ENCODE measurements at regions not wholly inside any gene's neighbourhood (a gene's known extent, or its start where the extent isn't known, plus 50 kb on each side); places are given as distances from the start of the nearest gene placed in this dataset.

- no peak for FAIRE-seq
- Histone ChIP-seq H3K9me3 (replicated peaks; ENCODE audit: control insufficient read depth, insufficient read depth, low read length) (no peaks in the 10 kb centered on the region), H3K4me1 (ENCODE audit: control insufficient read depth, insufficient read depth, low read length) (no peaks in the 10 kb centered on the region), H3K4me2 (ENCODE audit: control insufficient read depth, insufficient read depth) (no peak overlapping the region), H3K9ac (ENCODE audit: control insufficient read depth, insufficient read depth, low read length) (no peak overlapping the region), H3K36me3 (ENCODE audit: control insufficient read depth in 2 of 2, insufficient read depth in 2 of 2, low read length in 1 of 2) (no peaks in the 10 kb centered on the region), H4K20me1 (ENCODE audit: control insufficient read depth, insufficient read depth) (no peaks in the 10 kb centered on the region), H3K4me3 (no peak overlapping the region), H3K27ac (ENCODE audit: control insufficient read depth, insufficient read depth) (no peak overlapping the region), H2AFZ (ENCODE audit: control insufficient read depth, low read depth, low read length) (no peak overlapping the region), H3K27me3 (replicated peaks in 1 of 2; ENCODE audit: control insufficient read depth in 2 of 2, insufficient read depth in 2 of 2, low read length in 1 of 2) (no peaks in the 10 kb centered on the region; a peak in 2 of 4 replicates), H3K79me2 (ENCODE audit: control insufficient read depth, insufficient read depth, low read length) (no peaks in the 10 kb centered on the region)
- POLR2A ChIA-PET = no interaction called here
- intact Hi-C loops (cut with micrococcal nuclease; ENCODE audit: unreplicated experiment) (no loop called here), in situ Hi-C loops (cut with MboI) (no loop called here)
- CTCF ChIA-PET = no interaction called here
- no TSS peak for BruUV-seq (replicated peaks)
- no peak for ATAC-seq
- WGBS (ENCODE audit: insufficient coverage, insufficient replicate concordance, low lambda C conversion rate, missing lambda C conversion rate) = 56% methylated on average over 5 of the region's 5 CpGs
- RAD21 ChIA-PET (ENCODE audit: unreplicated experiment) = no interaction called here
- SMC1A ChIA-PET (ENCODE audit: uncharacterized antibody, unreplicated experiment) = interaction anchor here (0.6 kb wide), 1 partner anchor 99 kb away, joined by 3 read pairs; no protein-coding TSS in a partner anchor
- DNase-seq (ENCODE audit: low read depth, low spot score) = no peak
- TF ChIP-seq SREBF2 (IDR thresholded peaks at IDR 0.05; ENCODE audit: low read length) (no peak), HCFC1 (IDR thresholded peaks at IDR 0.05; ENCODE audit: low read length) (no peak), IKZF1 (conservative IDR thresholded peaks at IDR 0.05) (no peak), JUNB (IDR thresholded peaks at IDR 0.05) (no peak), ZNF217 (IDR thresholded peaks at IDR 0.05) (no peak), REST (IDR thresholded peaks at IDR 0.05; ENCODE audit: low read depth, low read length) (no peak), STAT3 (IDR thresholded peaks at IDR 0.05; ENCODE audit: low read depth, low read length) (no peak)
- TF ChIP-seq, protein P1, sequence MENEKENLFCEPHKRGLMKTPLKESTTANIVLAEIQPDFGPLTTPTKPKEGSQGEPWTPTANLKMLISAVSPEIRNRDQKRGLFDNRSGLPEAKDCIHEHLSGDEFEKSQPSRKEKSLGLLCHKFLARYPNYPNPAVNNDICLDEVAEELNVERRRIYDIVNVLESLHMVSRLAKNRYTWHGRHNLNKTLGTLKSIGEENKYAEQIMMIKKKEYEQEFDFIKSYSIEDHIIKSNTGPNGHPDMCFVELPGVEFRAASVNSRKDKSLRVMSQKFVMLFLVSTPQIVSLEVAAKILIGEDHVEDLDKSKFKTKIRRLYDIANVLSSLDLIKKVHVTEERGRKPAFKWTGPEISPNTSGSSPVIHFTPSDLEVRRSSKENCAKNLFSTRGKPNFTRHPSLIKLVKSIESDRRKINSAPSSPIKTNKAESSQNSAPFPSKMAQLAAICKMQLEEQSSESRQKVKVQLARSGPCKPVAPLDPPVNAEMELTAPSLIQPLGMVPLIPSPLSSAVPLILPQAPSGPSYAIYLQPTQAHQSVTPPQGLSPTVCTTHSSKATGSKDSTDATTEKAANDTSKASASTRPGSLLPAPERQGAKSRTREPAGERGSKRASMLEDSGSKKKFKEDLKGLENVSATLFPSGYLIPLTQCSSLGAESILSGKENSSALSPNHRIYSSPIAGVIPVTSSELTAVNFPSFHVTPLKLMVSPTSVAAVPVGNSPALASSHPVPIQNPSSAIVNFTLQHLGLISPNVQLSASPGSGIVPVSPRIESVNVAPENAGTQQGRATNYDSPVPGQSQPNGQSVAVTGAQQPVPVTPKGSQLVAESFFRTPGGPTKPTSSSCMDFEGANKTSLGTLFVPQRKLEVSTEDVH (IDR thresholded peaks at IDR 0.05; ENCODE audit: low read depth, partially characterized antibody) = no peak
- TF ChIP-seq, protein P2, sequence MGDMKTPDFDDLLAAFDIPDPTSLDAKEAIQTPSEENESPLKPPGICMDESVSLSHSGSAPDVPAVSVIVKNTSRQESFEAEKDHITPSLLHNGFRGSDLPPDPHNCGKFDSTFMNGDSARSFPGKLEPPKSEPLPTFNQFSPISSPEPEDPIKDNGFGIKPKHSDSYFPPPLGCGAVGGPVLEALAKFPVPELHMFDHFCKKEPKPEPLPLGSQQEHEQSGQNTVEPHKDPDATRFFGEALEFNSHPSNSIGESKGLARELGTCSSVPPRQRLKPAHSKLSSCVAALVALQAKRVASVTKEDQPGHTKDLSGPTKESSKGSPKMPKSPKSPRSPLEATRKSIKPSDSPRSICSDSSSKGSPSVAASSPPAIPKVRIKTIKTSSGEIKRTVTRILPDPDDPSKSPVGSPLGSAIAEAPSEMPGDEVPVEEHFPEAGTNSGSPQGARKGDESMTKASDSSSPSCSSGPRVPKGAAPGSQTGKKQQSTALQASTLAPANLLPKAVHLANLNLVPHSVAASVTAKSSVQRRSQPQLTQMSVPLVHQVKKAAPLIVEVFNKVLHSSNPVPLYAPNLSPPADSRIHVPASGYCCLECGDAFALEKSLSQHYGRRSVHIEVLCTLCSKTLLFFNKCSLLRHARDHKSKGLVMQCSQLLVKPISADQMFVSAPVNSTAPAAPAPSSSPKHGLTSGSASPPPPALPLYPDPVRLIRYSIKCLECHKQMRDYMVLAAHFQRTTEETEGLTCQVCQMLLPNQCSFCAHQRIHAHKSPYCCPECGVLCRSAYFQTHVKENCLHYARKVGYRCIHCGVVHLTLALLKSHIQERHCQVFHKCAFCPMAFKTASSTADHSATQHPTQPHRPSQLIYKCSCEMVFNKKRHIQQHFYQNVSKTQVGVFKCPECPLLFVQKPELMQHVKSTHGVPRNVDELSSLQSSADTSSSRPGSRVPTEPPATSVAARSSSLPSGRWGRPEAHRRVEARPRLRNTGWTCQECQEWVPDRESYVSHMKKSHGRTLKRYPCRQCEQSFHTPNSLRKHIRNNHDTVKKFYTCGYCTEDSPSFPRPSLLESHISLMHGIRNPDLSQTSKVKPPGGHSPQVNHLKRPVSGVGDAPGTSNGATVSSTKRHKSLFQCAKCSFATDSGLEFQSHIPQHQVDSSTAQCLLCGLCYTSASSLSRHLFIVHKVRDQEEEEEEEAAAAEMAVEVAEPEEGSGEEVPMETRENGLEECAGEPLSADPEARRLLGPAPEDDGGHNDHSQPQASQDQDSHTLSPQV (IDR thresholded peaks at IDR 0.05) = no peak
- TF ChIP-seq, protein P3, sequence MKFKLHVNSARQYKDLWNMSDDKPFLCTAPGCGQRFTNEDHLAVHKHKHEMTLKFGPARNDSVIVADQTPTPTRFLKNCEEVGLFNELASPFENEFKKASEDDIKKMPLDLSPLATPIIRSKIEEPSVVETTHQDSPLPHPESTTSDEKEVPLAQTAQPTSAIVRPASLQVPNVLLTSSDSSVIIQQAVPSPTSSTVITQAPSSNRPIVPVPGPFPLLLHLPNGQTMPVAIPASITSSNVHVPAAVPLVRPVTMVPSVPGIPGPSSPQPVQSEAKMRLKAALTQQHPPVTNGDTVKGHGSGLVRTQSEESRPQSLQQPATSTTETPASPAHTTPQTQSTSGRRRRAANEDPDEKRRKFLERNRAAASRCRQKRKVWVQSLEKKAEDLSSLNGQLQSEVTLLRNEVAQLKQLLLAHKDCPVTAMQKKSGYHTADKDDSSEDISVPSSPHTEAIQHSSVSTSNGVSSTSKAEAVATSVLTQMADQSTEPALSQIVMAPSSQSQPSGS (IDR thresholded peaks at IDR 0.05; ENCODE audit: low read length) = no peak
Measured at GRCh38 chr3:66572090-66572675, 71.4 kb upstream of the LRIG1 start.

Measured in GM12878 (cell line).